ENCODE measurements at regions not wholly inside any gene's neighbourhood (a gene's known extent, or its start where the extent isn't known, plus 50 kb on each side); places are given as distances from the start of the nearest gene placed in this dataset.

DNA sequence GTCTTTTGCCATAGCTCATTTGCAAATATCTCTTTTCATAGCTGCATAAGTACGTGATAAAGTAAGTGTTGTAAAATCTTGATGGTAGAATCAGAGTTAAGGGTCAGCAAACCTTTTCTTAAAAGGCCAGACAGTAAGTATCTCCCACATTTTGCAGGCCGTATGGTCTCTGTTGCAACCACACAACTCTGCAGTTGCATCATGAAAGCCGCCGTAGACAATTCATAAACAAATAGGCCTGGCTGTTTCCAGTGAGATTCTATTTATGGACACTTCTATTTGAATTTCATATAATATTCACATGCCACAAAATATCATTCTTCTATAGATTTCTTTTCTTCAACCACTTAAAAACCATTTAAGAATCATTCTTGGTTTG is 248.5 kb downstream of the TLE3 start:
- no peak for DNase-seq

DNA sequence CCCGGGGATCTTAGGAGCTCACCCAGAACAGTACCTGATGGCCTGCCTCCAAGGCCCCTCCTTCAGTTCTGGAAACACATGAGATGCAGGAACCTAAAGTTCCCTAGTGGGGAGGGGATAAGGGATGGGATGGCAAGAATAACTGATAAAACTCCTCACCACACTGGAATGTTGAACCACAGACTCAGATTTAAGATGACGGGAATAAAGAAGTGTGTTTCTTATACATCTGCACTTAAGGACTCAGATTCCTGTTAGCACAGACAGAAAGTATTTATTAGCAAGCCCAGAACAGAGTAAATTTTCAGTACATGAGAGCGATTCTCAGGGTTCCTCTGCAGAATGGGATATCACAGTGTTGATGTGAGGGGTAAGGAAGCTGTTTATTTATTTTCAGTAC is 245.2 kb downstream of the TLE3 start:
- DNase-seq: no peak

DNA sequence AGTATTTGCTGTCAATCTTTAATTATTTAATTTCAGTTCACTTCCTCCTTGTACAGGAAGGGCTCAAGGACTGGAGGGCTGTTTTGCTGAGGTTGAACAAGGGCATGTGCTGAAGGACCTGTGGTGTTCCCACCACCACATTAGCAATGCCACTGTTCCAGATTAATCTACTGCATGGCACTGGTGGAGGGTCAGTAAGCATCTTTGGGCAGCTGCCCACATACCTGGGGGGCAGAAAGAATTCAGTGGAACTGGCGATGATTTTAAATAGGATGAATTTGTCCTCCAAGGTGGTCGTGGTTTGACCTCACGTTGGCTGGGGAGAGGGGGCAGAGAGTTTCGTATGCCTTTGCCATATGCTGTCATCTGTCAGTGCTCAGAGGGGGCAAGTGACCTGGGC is 244.8 kb downstream of the TLE3 start:
- no peak for DNase-seq

DNA sequence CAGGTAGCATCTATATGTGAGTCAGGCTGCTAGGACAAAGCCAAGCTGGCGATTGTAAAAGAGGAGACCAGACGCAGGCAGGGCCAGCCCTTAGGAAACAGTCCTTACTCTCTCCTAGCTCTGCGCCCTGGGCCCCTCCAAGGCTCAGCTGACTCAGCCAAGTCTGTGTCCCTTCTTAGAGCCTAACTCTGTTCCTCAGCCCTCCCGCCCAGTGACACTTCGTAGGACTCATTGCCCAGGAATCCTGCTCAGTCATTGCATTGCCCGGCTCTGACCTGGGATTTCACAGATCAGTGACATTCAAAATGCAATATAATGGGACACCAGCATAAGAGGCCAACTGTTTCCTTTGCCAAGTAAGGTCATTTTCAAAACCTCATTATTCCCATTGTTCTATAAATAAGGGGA is 244.2 kb downstream of the TLE3 start:
- DNase-seq: no peak

DNA sequence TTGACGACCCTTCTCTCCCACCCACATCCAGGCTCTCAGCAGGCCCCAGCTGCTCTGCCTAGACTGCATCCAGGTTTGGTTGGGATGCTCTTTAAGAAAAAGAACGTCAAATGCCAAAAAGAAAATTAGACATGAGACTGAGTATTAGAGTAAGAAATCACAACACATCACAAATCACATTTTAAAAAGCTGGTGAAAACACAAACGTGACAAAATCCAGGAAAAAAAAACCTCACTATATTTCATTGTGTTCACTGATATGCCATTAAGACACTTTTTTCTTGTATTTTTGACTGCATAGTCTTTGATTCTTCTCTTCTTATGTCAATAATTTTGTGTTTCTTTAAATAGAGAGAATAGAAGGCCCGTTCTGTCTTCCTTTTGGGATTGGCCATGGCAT is 243.7 kb downstream of the TLE3 start:
- DNase-seq: no peak

DNA sequence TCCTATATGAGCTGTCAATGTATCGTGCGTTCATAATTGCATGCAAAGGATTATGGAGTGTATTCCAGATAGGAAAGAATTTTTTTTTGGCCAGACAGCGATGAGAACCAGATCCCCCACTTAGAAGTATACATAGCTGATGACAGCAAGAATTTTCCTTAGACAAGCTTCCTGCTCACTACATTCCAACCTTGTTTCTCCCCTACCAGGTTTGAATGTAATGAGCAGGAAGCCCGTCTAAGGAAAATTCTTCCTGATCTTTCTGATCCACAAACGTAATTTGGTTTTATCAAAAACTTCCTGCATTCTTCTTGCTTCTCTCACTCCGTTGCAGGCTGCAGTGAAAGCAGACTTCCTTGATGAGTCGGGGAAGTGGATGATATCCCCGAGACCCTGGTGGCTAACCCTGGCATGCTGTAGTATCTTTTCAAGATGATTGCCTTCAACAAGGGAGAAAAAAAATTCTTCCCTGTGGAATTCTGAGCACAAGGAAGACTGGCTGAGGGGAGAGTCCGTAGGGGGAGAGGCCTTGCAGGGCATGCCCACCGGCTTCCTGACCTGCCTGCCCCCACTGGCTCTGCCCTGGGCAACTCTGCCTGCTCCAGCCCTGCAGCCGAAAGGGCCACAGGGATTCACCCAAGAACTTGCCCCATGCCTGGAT is 243.1 kb downstream of the TLE3 start:
- peak; percentile 5 for DNase-seq

DNA sequence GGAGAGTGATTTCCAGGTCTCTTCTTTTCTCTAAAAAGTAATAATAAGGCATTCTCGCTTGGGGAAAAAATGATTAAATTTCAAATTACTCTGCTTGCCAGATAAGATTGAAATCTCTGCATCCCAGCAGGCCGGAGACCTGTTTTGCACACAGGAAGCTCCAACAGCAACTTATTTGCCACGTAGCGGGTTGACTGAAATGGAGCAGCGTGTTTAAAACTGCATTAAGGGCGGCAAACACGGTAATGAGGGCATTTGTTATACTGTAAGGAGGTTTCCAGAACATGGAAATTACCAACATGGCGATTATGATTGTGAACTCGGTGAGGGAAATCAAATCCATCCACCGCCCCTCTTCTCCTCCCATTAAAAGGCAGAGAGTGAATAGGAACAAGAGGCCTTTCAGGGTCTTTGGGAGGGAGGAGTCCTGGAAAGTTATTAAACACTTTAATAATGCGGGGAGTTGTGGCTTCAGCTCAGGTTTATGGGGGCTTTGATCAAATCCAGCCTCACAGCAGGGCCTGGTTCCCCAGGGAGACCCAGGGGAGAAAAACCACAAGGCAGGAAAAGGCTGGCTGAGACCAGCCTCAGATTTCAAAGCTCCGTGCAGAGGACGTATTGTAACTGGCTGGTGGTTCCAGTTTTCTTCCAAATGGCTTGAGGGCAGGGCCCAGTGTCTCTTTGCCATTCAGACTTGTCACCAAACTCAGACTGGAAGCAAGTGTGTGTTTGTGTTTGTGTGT is 242.3 kb downstream of the TLE3 start:
- no peak for DNase-seq

DNA sequence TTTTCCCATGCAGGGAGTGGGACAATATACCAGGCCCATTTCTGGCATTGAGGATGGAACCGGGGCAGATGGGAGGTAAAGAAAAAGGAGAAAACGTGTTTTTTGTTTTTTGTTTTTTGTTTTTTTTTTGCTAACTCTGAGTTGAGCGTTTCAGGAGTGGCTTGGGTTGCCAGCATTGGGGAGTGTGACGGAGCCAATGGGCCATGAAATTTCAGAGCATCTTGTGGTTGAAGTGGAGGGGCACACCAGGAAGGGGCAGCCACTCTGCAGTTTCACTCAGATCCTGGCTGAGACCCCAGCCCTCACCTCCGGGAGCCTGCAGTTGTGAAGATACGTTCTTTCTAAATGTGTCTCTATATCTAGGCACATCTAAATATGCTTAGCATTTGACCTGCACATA is 240.5 kb downstream of the TLE3 start:
- no peak for DNase-seq

DNA sequence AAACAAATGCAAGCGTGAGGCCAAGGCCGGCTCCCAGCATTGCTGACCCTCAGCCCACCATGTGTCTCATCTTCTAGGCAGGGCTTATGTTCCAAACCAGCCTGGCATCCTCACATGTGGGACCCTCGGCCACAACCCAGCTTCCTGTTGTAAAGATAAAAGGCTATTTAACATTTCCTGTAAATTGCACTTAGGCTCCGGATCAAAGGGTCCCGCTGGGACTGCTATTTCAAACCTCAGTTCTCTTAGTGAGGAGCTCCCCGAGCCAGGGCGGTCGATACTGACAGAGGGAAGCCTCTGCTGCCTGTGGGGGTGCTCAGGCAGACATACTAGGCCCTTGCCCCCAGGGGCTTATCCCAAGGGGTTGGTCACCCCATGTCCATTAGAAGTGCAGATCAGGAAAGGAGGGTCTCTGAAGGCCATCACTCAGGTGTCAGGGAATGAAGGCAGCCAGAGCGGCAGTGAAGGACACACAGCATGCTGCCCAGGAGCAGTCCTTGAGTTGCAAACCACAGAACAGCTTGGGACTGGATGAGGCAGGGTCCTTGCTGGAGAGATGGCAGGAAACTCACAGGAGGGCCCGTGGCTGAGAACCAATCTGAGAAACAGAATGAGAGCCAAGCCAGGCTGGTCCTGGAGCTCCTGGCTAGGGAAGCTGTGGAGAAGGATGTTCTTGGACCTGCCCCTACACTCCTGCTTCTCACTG is 239.9 kb downstream of the TLE3 start:
- no peak for DNase-seq

DNA sequence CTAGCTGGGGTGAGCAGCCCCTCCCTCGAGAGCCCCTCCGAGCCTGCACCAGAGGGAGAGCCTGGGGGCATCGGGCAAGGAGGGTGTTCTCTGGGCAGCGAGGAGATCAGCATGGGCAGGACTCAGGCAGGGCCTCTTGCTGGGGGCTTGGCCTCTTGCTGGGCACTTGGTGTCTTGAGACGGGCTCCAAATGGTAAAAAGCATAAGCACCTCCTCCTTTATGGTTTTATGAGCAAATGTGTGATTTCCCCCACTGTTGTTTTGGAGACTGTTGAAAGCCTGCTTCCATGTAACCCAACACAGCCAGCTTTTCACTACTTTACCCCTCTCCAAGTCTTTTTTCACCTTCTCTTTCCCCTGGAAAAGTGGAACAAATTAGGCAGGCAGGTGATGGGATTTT is 239.3 kb downstream of the TLE3 start:
- no peak for DNase-seq

DNA sequence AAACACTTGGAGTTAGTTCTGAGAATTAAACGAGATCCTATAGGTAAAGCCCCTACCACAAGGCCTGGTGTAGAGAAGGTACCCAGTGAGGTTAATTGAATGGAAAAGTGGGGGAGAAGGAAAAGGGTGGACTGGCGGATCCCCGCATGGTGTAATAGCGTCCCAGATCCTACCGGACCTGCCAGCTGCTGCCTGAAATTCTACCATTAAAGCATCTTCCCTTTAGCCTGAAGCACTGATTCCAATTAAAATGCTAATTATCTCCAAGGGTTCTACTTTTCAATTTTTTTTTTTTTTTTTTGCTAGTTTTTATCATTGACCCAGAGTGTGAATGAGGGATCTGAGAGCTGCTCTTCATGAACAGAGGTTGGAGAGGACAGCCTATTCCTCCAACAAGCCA is 237.9 kb downstream of the TLE3 start:
- no peak for DNase-seq

DNA sequence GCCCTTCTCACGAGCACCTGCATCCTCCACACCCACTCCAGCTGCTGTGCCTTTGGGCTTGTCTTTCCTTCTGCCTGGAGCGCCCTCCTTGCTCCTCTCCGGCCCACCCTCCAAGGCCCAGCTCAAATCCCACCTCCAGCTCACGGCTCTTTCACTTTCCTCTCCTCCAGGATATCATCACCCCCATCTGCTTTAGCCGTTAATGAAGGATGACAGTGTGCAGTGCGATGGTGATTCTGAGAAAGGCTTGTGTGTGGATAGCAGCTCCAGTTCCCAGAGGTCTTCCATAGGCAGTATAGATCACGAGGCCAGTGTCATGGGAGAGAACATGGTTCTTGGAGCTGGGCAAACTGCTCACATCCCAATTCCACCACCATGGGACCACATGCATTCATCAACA is 237.4 kb downstream of the TLE3 start:
- DNase-seq: no peak

DNA sequence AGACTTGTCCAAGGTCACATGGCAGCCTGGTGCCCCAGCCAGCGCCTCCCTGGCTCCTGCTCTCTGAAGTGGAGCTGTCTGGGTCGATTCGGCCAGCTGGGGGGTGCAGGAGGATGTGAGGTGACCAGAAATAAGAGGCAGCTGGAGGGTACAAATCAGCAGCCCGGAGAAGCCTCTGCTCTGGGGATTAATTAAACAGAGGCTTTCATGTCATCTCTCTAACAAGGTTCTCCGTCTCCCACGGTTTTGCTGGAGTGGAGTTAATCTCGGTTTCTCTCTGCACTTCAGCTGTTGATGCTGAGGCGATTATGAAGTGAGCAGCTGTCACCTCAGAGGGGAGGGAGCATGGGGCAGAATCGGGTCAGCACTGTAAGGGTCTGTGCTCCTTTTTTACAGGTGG is 236.8 kb downstream of the TLE3 start:
- DNase-seq: no peak

DNA sequence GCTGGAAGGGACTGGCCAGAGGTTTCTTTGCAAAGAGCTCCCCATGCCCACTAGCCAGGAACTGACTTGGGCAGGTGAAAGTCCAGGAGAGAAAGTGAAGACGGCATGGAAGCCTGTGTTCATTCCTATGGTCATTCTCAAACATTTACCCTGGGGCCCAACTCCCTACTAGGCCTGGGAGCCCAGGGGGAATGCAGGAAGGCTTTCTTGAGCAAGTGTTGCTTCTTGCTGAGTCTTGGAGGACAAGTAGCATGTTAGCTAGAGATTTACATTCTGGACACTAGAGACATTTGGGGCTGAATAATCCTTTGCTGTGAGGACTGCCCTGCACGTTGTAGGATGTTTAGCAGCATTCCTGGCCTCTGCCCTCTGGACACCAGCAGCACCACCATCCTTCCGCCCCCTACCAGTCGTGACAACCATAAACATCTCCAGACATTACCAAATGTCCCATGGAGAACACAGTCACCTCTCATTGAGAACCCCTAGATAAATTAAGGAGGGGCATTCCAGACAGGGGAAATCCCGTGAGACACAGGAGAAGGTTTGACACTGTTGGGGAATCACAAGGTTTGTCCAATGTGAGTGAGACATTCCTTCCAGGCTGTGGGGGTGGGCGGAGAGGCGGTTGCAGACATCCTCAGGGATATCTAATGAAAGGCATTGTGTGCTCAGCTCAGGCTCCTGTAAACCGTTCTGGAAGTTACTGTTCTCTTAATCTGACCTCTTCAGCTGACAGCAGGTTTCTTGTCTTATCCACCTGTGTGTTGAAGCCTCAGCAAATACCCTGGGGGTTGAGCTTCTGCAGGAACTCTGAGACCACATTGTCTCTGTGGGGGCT is 236.2 kb downstream of the TLE3 start:
- no peak for DNase-seq

DNA sequence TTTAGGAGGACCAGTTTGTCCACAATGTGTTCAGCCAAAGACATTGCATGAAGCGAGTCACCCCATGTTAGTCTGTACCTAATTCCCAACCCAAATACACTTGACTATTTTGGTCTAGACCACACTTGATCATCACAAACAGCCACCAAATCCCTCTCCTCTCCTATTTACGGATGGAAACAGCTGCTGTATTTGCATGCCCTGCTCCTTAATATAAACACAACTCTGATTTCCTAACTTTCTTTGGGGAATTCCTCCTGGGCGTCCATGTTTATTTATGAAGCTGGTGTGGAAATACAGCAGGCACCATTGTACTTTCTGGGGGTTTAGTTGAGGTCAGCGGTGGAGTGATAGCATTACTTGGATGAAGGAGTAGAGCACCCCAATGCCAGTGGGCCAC is 235.2 kb downstream of the TLE3 start:
- DNase-seq: no peak

DNA sequence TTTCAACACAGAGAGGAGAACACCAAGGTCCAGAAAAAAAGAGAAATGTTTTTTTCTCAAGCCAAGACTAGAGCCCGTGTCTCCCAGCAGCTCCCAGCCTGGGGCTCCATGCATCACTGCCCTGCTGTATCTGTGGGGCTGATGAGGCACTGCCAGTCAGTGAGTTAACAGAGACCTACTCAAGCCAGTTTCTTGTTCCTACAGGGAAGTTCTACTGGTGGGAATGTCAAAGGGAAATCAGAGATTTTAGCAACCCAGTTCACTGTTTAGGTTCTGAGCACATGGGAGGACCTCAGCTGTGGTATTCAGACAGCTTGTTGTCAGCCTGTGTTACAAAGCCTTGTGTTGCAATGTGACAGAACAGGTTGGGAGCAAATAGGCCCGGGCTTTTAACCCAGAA is 234.3 kb downstream of the TLE3 start:
- DNase-seq: no peak

DNA sequence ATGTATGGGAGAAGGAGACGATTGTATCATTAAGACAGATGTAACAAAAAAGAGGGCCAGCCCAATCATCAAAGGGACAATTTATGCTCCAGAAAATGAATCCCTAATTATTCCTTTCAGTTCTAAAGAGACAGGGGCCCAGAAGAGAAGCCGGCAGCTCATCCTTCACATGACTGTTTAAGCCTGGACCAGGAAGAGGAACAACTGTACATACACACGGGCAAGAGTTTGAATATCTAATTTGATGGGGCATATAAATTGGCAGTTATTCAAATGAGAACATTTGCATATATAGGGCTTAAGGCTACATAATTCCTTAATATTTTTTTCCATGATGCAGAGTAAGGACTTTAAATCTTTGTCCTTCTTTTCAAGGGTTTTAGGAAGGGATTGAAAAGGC is 232.3 kb downstream of the TLE3 start:
- no peak for DNase-seq

DNA sequence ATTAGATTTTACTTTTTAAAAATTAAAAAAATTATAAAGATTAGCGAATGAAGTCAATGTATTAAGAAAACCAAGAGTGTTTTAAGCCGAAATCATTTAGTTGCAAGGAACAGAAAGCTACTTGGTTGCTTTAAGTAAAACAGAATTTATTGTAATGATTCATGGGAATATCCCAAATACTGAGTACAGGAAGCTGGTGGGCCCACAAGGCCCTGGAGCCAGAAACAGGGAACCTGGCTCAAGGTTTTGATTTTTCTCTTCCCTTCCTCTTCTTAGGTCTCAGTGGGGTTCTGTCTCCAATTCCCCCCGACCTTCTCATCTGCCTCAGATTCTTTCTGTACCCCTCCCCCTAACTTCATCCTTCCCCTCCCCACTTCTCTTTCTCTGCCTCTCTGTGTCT is 229.0 kb downstream of the TLE3 start:
- DNase-seq: no peak

DNA sequence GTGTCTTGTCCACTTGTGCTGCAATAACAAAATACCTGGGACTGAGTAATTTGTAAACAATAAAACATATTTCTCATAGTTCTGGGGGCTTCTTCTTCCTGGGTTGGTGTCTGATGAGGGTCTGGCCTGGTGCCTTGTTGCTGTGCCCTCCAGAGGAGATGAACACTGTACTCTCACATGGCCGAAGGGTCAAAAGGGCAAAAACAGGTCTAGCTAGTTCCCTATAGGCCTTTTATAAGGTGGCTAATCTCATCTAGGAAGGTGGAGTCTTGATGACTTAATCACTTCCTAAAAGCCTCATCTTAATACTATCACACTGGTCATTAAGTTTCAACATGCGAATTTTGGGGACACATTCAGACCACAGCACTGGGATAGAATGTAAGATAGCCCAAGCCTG is 228.4 kb downstream of the TLE3 start:
- no peak for DNase-seq

DNA sequence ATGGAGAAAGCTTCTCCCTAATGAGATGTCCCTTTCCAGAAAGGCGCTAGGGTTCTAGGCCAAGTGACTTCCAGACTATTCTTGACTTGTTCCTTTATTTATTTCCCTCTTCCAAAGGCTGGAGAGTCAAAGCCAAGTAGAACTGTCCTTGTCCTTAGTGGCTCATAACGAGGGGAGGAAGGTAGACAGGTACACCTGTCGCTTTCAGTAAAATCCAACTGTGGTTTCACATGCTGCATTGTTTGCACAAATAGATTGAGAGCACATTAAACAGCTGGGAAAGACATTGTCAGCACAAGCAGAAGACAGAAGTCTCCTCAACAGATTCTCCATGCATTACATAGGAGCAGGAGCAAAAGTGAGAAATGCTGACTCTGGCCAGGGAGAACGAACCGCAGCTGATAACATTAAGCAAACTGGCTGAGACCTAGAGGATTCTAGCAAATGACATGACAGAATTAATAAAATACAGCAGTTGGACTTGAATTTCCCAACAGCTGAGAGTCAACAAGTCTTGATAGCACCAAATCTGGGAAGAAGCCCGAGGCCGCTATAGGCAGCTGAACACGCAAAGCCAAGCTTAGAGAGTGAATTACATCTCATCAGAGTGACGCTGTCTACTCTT is 227.7 kb downstream of the TLE3 start:
- DNase-seq: no peak

DNA sequence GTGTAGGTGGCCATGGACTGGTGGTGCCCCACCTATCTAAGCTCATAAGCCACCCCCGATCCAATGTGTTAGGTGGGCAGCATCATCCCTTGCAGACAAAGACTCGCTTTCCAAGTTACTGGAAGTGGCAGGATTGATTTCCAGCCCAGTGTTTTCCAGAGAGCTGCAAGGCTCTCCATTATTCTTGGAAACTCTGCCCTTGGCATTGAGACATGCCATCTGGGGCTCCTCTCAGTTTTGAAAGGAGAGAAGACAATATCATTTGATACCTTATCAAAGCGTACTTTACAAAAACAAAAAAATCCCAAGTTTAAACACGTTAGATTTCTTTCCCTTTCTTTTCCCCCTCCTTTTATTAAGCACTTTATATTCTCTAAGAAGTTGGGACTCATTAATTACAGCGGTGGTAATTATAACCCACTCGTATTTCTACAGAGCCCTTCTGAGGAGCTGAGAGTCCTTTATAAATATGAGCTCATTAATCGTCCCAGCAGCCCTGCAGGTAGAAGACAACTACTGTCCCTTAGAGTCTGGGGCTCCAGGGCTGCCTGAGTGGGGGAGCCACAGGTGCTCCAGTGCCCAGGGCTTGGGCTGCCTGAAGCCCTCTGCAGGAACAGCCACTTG is 226.1 kb downstream of the TLE3 start:
- DNase-seq: no peak

DNA sequence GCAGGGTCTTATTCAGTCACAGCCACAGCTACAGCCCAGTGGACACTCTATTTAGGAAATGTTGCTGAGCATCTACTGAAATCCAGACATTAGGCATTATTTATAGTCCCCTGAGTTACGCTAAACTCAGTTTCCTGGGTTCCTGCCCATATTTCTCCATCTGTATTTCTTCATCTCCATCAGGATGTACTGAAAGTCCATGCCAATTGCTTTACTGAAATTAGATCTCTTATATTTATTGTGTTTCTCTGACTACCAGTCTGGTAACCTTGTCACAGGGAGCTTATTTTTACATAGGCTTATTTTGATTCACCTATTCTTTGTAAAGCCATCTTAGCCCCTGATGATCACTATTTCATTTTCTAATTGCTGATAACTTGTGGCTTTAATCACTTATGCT is 223.9 kb downstream of the TLE3 start:
- DNase-seq: no peak
